C1 segment of cervical spinal cord (tissue), 14 donors: ENCODE measurements at regions not wholly inside any gene's neighbourhood (a gene's known extent, or its start where the extent isn't known, plus 50 kb on each side); places are given as distances from the start of the nearest gene placed in this dataset.
A peak's percentile ranks its signal among the peaks of the same experiment; 100 is the strongest.
"Not testable (repeated sequence)": the region's sequence is repeated elsewhere in the genome, so short reads cannot be mapped to it uniquely, and the experiment has no call there.

ENCODE experiments used
- DNase-seq, 14 donors: peaks; one replicate each; lab custom pipeline; 2025; lab: John Stamatoyannopoulos, UW

GRCh38 chr13:95388420-95389079 is 87.3 kb upstream of the ABCC4 start:
- DNase-seq: no peak

GRCh38 chr13:95391362-95391761 is 90.1 kb upstream of the ABCC4 start:
- no peak for DNase-seq

DNA sequence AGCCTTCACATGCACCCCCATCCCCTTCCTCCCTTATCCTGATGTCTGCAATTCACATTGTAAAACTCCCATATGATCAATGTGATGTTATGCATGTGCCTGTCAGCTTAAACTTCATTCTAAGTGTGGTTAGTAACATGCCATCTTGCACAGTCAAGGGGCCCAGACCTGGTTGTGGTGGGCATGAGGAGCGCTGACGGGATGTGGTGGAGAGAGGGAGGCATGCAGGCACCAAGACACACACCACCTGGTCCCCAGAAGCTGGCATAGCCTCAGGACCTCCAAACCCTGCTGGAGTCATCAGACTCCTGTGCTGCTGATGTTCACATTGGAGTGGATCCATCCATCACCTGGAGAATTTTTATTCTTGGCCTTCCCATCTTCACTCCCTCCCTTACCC is 90.5 kb upstream of the ABCC4 start:
- DNase-seq: no peak

GRCh38 chr13:95392597-95392996 is 91.3 kb upstream of the ABCC4 start:
- DNase-seq: no peak

GRCh38 chr13:95403349-95404140 is 102.3 kb upstream of the ABCC4 start:
- peak in 2 of 14 donors; percentile 23 to 33 for DNase-seq

- peak in 13 of 14 donors; percentile 6 to 84 (median 62) for DNase-seq
These were observed 103.1 kb upstream of the ABCC4 start for GRCh38 chr13:95404141-95404882.

GRCh38 chr13:95406176-95406575 is 104.9 kb upstream of the ABCC4 start:
- DNase-seq: no peak

GRCh38 chr13:95411428-95412040 is 110.3 kb upstream of the ABCC4 start:
- no peak for DNase-seq

GRCh38 chr13:95418946-95419345 is 117.7 kb upstream of the ABCC4 start:
- DNase-seq: no peak

DNA sequence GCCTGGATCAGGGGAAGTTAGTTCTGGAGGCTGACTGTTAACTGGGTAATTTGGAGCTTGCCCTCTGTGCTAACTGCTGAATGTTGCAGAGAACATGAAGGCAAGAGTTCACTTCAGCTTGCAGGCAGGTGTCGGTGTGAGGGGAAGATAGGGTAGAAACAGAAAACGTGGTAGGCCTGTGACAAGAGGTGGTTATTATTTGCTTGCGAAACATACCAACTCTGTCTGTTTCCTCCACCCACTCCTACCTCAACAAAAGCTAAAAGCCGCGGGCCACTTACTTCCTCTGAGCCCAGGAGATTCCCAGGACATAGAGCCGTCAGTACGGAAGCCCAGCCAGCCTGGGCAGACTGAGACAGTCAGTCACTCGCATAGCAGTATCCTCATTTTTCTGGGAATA is 119.2 kb upstream of the ABCC4 start:
- no peak for DNase-seq

DNA sequence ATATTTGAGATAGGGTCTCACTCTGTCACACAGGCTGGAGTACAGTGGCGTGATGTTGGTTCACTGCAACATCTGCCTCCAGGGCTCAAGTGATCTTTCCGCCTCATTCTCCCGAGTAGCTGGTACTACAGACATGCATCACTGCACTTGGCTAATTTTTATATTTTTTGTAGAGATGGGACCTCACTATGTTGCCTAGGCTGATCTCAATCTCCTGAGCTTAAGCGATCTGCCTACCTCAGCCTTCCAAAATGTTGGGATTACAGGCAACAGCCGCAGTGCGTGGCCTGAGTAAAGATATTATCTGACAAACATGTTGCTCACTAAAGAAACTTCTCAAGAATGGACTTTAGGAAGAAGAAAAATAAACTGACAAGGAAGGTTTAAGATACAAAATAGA is 125.4 kb upstream of the ABCC4 start:
- DNase-seq: no peak

DNA sequence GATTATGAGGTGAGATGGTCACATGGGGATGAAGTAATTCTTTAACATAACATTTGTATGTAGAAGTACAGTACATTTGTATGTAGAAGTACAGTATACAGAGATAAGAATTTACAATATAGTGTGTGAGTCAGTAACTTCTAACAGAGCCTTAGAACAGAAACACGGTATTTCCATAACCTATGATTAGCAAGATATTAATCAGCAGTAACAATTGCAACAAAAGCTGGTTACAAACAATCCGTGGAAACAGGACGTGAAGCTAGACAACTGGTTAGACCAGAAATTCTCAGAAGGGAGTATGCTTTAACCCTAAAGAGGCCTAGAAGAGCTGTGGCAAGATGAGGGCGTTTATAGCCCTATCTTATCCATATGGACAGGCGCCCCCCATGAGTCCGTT is 122.0 kb upstream of the CLDN10 start:
- not testable (repeated sequence) for DNase-seq

DNA sequence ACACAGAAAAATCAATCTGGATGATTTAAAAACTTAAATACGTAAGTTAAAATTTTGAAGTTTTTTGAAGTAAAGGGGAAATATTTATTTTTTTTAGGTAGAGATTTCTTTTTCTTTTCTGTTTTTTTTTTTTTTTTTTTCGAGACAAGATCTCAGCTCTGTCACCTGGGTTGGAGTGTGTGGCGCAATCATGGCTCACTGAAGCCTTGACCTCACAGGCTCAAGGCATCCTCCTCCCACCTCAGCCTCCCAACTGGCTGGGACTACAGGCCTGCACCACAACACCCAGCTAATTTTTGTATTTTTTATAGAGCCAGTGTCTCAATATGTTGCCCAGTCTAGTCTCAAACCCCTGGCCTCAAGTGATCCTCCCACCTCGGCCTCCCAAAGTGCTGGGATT is 120.4 kb upstream of the CLDN10 start:
- DNase-seq: no peak

- no peak for DNase-seq
These were observed 119.0 kb upstream of the CLDN10 start for GRCh38 chr13:95433537-95433936.

DNA sequence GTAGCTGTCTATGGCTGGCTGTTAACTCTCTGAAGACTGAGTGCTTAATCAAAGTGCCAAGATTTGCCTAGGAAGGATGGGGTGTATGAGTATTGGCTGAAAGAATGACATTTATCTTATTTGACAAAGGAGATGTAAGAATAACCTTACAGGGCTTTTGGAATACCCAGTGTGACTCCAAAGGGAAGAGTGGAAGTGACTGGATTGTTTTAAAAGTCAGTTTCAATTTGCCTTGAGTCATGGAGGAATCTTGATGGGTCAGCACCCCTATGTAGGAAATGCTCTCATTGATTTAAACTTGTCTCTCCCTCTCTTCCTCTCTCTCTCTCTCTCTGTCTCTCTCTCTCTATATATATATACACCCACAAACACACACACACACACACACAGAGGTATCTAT is 118.4 kb upstream of the CLDN10 start:
- no peak for DNase-seq

DNA sequence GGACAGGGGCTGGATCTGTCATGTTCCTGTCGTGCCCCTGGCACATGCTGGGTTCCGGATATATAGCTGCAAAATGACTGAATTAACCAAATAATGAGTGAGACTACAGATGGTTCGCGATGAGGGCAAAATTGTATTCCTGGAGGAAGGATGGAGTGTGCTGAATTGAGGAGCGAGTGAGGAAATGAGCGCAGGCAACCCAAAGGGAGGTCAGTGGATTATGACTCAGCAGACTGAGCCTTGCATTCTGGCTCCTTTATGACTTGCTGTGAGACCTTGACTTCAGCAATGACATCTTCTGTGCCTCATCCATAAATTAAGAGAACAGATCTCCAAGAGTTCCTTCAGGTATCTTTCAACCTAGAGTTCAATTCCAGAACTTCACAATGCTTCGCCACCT is 115.0 kb upstream of the CLDN10 start:
- DNase-seq: no peak

- DNase-seq: no peak
These were observed 114.2 kb upstream of the CLDN10 start for GRCh38 chr13:95438297-95438696.

DNA sequence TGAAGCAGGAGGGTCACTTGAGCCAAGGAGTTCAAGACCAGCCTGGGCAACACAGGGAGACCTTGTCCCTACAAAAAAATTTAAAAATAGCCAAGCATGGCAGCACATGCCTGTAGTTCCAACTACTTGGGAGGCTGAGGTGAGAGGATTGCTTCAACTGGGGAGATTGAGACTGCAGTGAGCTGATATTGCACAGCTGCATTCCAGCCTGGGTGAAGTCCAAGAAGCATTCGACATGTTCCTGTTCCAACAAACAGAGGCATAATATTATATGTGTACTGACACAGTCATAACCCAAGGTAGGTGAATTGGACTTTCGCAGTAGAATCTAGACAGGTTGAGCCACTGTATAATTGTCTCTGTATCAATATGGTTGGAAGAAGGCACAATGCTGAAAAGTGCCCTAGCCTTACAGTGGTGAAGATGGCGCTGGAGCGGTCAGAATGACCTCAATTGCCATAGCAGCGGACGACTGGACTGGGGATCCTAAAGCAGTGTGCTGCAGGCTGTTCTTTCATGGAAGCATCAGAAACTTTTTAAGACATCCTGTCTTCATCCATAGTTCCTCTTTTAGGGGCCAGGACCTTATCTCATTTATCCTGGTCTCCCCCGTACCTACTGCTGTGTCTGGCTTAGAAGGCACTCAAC is 112.0 kb upstream of the CLDN10 start:
- DNase-seq: no peak

DNA sequence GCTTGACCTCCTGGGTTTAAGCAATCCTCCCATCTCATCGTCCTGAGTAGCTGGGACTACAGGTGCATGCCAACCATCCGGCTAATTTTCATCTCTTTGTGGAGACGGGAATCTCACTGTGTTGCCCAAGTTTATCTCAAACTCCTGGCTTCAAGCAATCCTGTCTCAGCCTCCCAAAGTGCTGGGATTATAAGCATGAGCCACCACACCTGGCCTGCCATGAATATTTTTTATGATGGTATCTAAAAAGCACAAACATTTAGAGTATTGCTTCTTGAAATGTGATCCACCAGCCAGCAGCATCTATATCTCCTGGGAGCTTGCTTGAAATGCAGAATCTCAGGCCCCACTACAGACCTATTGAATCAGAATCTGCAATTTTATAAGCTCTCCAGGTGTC is 111.2 kb upstream of the CLDN10 start:
- DNase-seq: no peak

DNA sequence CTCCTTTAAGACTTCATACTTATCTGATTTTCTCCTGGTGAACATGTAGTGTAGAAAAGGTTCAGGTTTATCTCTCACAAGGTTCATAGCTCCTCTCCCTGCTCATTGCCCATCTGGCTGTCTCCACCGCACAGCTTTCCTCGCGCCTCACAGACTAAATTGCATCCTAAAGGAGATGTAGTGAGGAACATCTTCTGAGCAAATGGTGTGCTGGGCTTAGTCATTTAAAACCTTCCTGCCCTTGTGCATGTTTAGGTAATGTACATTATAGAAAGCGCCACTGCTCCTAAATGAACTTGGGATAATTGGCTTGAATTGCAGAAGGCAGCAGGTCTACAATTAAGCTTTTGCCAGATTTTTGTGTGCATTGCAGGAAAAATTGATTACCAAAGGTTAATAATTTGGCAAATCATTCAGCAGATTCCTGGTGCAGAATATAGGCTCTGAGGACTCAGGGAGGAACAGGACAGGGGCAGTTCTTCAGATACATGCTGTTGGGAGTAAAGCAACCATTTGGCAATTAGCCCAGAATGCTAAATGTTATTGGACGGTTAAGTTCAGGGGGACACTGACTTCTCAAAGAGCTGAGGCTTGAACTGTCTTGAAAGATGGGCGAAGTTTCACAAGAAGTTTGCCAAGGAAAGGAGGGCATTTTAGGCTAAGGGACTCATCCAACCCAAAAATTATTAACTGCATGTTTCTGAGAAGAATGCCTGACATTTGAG is 108.4 kb upstream of the CLDN10 start:
- DNase-seq: no peak

- DNase-seq: no peak
These were observed 107.4 kb upstream of the CLDN10 start for GRCh38 chr13:95445131-95445530.
